DOHH2 (cell line): ENCODE measurements at regions not wholly inside any gene's neighbourhood (a gene's known extent, or its start where the extent isn't known, plus 50 kb on each side); places are given as distances from the start of the nearest gene placed in this dataset.

ENCODE experiments used
- H3F3A ChIP-seq: fragments of 200-600 bp; sonication (generic), shearing (Covaris generic); 2 replicates; pipeline ENCODE4 v1.6.0; 2016; ENCODE audit warnings: antibody characterized with exemption, mild to moderate bottlenecking; ENCODE audit not compliant: control insufficient read depth, insufficient read depth
- H3K27ac ChIP-seq: fragments of 200-600 bp; sonication (generic); 2 replicates; pipeline ENCODE4 v1.5.1; 2014; ENCODE audit warnings: low read depth, mild to moderate bottlenecking, low read length, moderate library complexity
- H3K27me3 ChIP-seq: fragments of 200-600 bp; sonication (generic); 2 replicates; pipeline ENCODE4 v1.6.1; 2014; ENCODE audit warnings: mild to moderate bottlenecking, low read length, mixed read lengths; ENCODE audit not compliant: control insufficient read depth
- H3K36me3 ChIP-seq: fragments of 200-600 bp; sonication (generic); 2 replicates; pipeline ENCODE4 v1.6.1; 2014; ENCODE audit warnings: mild to moderate bottlenecking, low read length, moderate library complexity, mixed read lengths; ENCODE audit not compliant: control insufficient read depth
- H3K4me1 ChIP-seq: fragments of 200-600 bp; sonication (generic); 2 replicates; pipeline ENCODE4 v1.6.1; 2014; ENCODE audit warnings: mild to moderate bottlenecking, low read length, mixed read lengths; ENCODE audit not compliant: control insufficient read depth
- H3K4me2 ChIP-seq: fragments of 200-600 bp; sonication (generic); 2 replicates; pipeline ENCODE4 v1.6.0; 2014; ENCODE audit warnings: mild to moderate bottlenecking, low read length, moderate library complexity
- H3K4me3 ChIP-seq: fragments of 200-600 bp; sonication (generic); 2 replicates; pipeline ENCODE4 v1.5.1; 2014; ENCODE audit warnings: mild to moderate bottlenecking, low read length, mixed read lengths
- H3K79me2 ChIP-seq: fragments of 200-600 bp; sonication (generic); 2 replicates; pipeline ENCODE4 v1.6.1; 2014; ENCODE audit warnings: mild to moderate bottlenecking, low read length, mixed read lengths; ENCODE audit not compliant: control insufficient read depth
- H3K9me2 ChIP-seq: fragments of 200-600 bp; sonication (generic); replicated peaks from 2 replicates; pipeline ENCODE4 v1.6.1; 2014; ENCODE audit warnings: mild to moderate bottlenecking, low read length, mixed read lengths; ENCODE audit not compliant: control insufficient read depth
- H3K9me3 ChIP-seq: fragments of 200-600 bp; sonication (generic); 2 replicates; pipeline ENCODE4 v1.6.1; 2014; ENCODE audit warnings: antibody characterized with exemption, low read length, mixed read lengths; ENCODE audit not compliant: control insufficient read depth, insufficient read depth
- H4K20me1 ChIP-seq: fragments of 200-600 bp; sonication (generic); 2 replicates; pipeline ENCODE4 v1.6.0; 2014; ENCODE audit warnings: low read depth, mild to moderate bottlenecking, antibody characterized with exemption, low read length, moderate library complexity; ENCODE audit not compliant: control insufficient read depth, insufficient read depth
- EZH2phosphoT487 ChIP-seq: fragments of 200-600 bp; sonication (generic); IDR thresholded peaks from 2 replicates; pipeline ENCODE4 v1.6.1; 2017; ENCODE audit warnings: borderline replicate concordance, mild to moderate bottlenecking, antibody characterized with exemption, low read length, moderate library complexity, mixed read lengths
- TF ChIP-seq, protein P1 (sequence below): fragments of 200-600 bp; sonication (generic); IDR thresholded peaks from one replicate; pipeline ENCODE4 v1.5.1; 2014; ENCODE audit warnings: antibody characterized with exemption, mild to moderate bottlenecking, low read depth, low read length; ENCODE audit not compliant: poor library complexity, severe bottlenecking

GRCh38 chr14:38400751-38401150 is 144.9 kb upstream of the CLEC14A start:
- Histone ChIP-seq H4K20me1 (no peaks in the 10 kb centered on the region), H3K27me3 (peaks cover 2% of the 10 kb centered on the region; the same call in 1 of the 2 replicates), H3K4me1 (no peaks in the 10 kb centered on the region), H3K4me2 (no peak overlapping the region), H3K4me3 (no peak overlapping the region), H3K9me3 (no peaks in the 10 kb centered on the region), H3K9me2 (no peaks in the 10 kb centered on the region), H3K36me3 (no peaks in the 10 kb centered on the region), H3K79me2 (no peaks in the 10 kb centered on the region), H3K27ac (no peak overlapping the region), H3F3A (no peaks in the 10 kb centered on the region)
- TF ChIP-seq, protein P1, sequence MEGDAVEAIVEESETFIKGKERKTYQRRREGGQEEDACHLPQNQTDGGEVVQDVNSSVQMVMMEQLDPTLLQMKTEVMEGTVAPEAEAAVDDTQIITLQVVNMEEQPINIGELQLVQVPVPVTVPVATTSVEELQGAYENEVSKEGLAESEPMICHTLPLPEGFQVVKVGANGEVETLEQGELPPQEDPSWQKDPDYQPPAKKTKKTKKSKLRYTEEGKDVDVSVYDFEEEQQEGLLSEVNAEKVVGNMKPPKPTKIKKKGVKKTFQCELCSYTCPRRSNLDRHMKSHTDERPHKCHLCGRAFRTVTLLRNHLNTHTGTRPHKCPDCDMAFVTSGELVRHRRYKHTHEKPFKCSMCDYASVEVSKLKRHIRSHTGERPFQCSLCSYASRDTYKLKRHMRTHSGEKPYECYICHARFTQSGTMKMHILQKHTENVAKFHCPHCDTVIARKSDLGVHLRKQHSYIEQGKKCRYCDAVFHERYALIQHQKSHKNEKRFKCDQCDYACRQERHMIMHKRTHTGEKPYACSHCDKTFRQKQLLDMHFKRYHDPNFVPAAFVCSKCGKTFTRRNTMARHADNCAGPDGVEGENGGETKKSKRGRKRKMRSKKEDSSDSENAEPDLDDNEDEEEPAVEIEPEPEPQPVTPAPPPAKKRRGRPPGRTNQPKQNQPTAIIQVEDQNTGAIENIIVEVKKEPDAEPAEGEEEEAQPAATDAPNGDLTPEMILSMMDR = no peak
- TF ChIP-seq EZH2phosphoT487 = no peak

GRCh38 chr14:38399652-38400051 is 143.8 kb upstream of the CLEC14A start:
- H3K36me3 ChIP-seq = no peaks in the 10 kb centered on the region
- no peaks in the 10 kb centered on the region for H4K20me1 ChIP-seq
- no peaks in the 10 kb centered on the region for H3F3A ChIP-seq
- no peaks in the 10 kb centered on the region for H3K4me1 ChIP-seq
- no peaks in the 10 kb centered on the region for H3K9me3 ChIP-seq
- H3K79me2 ChIP-seq = no peaks in the 10 kb centered on the region
- TF ChIP-seq EZH2phosphoT487 = no peak
- TF ChIP-seq, protein P1 = no peak
- H3K4me3 ChIP-seq = no peak overlapping the region
- H3K27ac ChIP-seq = no peak overlapping the region
- no peak overlapping the region for H3K4me2 ChIP-seq
- H3K27me3 ChIP-seq = peaks cover 2% of the 10 kb centered on the region; the same call in 1 of the 2 replicates
- no peaks in the 10 kb centered on the region for H3K9me2 ChIP-seq

DNA sequence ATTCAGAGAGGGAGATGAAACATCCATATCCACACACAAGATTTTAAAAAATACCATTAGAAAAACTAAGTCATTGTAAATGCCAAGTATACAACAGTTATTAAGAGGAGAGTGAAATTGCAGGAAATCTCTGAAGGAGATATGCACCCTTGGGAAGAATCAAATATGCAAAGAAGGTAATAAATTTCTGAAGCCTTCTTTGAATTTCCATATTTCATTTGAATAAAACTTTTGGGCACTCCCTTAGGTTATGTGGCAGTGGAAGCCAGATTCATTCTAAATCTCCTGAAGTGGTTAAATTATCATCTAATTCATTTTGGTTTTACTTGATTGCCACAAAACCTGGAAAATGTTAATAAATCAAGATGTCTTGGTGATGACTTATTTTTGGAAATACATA is 138.9 kb upstream of the CLEC14A start:
- no peak overlapping the region for H3K4me2 ChIP-seq

More for the DNA sequence above, 138.9 kb upstream of the CLEC14A start:
- H3K27ac ChIP-seq = no peak overlapping the region
- H4K20me1 ChIP-seq = no peaks in the 10 kb centered on the region
- no peaks in the 10 kb centered on the region for H3K27me3 ChIP-seq
- H3K4me1 ChIP-seq = no peaks in the 10 kb centered on the region
- no peak for TF ChIP-seq EZH2phosphoT487
- TF ChIP-seq, protein P1 = no peak
- H3F3A ChIP-seq = no peaks in the 10 kb centered on the region
- H3K9me2 ChIP-seq = no peaks in the 10 kb centered on the region
- H3K36me3 ChIP-seq = no peaks in the 10 kb centered on the region
- no peaks in the 10 kb centered on the region for H3K79me2 ChIP-seq
- no peak overlapping the region for H3K4me3 ChIP-seq
- no peaks in the 10 kb centered on the region for H3K9me3 ChIP-seq
